Breast epithelium (tissue), 4 donors: ENCODE measurements at regions not wholly inside any gene's neighbourhood (a gene's known extent, or its start where the extent isn't known, plus 50 kb on each side); places are given as distances from the start of the nearest gene placed in this dataset.
"Not testable (repeated sequence)": the region's sequence is repeated elsewhere in the genome, so short reads cannot be mapped to it uniquely, and the experiment has no call there.

Experiments used
- DNase-seq, 2 donors: peaks; one replicate each; pipeline ENCODE4 v3.0.0-alpha.2; 2019; ENCODE audit warnings: low spot score in 2 of 2
- H3K27ac ChIP-seq, 2 donors: fragments of 200-600 bp; sonication (generic) in 1 of 2; one replicate each; pipeline ENCODE4 v1.5.1; 2016 to 2019; ENCODE audit warnings: mild to moderate bottlenecking in 1 of 2
- H3K27me3 ChIP-seq, 2 donors: fragments of 200-600 bp; sonication (generic) in 1 of 2; one replicate each; pipeline versions ENCODE4 v1.5.1 to v1.6.0; 2017 to 2019; ENCODE audit warnings: control low read depth in 1 of 2, mild to moderate bottlenecking in 1 of 2
- H3K36me3 ChIP-seq: fragments of 200-600 bp; one replicate; pipeline ENCODE4 v1.5.1; 2019
- H3K4me1 ChIP-seq, 2 donors: fragments of 200-600 bp; sonication (generic); one replicate each; pipeline ENCODE4 v1.5.1; 2016 to 2019; ENCODE audit warnings: control low read depth in 1 of 2
- H3K4me3 ChIP-seq, 3 donors: fragments of 200-600 bp; sonication (generic); 1 replicate in 2 of 3; 2 replicates in 1 of 3; pipeline ENCODE4 v1.5.1; 2016 to 2019; ENCODE audit warnings: mild to moderate bottlenecking in 3 of 3, moderate library complexity in 2 of 3
- H3K9me3 ChIP-seq, 2 donors: fragments of 200-600 bp; sonication (generic) in 1 of 2; one replicate each; pipeline ENCODE4 v1.5.1; 2016 to 2019; ENCODE audit warnings: control low read depth in 1 of 2
- CTCF ChIP-seq, 3 donors: fragments of 450-650 bp; IDR thresholded peaks; one replicate each; pipeline ENCODE4 v1.5.1; 2016 to 2017; ENCODE audit warnings: antibody characterized with exemption in 3 of 3, mild to moderate bottlenecking in 3 of 3, moderate library complexity in 3 of 3
- POLR2A ChIP-seq: fragments of 450-650 bp; IDR thresholded peaks from one replicate; pipeline ENCODE4 v1.6.1; 2016; ENCODE audit warnings: antibody characterized with exemption, mild to moderate bottlenecking, moderate library complexity
- POLR2AphosphoS5 ChIP-seq, 3 donors: sonication (generic); formaldehyde crosslinking; IDR thresholded peaks; one replicate each; pipeline ENCODE4 v1.6.1; 2017; ENCODE audit warnings: antibody characterized with exemption in 3 of 3
- intact Hi-C: fragments of 100-400 bp; cut with DNase I; formaldehyde crosslinking; loops from one replicate; pipeline ENCODE4 v1.15.1; 2023; ENCODE audit warnings: low total_unique reads

DNA sequence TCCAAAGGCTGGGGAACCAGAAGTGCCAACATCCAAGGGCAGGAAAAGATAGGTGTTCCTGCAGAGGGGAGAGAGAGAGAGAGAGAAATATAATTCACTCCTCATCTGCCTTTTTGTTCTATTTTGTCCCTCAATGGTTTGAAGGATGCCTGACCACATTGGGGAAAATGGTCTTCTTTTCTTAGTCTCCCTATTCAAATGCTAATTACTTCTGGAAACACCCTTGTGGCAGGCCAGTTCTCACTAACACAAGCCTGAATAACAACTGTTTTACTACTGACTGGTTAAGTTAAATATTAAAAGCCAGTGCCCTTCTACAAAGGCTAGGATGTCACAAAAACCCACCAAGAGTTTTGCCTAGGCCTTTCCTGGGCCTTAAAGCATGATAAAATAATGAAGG is 425.4 kb upstream of the HTR1E start:
- no peak for DNase-seq
- H3K9me3 ChIP-seq, result no peaks in the 10 kb centered on the region
- H3K36me3 ChIP-seq, result no peaks in the 10 kb centered on the region
- H3K27me3 ChIP-seq, result no peaks in the 10 kb centered on the region
- no peaks in the 10 kb centered on the region for H3K4me1 ChIP-seq
- TF ChIP-seq POLR2AphosphoS5 (IDR thresholded peaks at IDR 0.05) (no peak), CTCF (IDR thresholded peaks at IDR 0.05) (no peak), POLR2A (no peak)
- intact Hi-C loops, result no loop called here
- no peak overlapping the region for H3K4me3 ChIP-seq
- no peak overlapping the region for H3K27ac ChIP-seq

DNA sequence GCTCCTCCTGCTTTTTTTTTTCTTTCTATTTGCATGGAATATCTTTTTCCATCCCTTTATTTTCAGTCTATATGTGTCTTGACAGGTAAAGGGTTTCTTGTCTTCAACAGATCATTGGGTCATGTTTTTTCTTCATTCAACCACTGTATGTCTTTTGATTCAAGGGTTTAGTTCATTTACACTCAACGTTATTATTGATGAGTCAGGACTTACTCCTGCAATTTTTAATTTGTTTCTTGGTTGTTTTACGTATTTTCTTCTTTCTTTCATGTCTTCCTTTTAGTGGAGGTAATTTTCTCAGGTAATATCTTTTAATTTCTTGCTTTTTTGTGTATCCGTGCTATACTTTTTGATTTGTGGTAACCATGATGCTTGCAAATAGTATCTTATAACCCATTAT is 429.1 kb upstream of the HTR1E start:
- Histone ChIP-seq H3K4me1 (no peaks in the 10 kb centered on the region), H3K27me3 (no peaks in the 10 kb centered on the region), H3K36me3 (no peaks in the 10 kb centered on the region), H3K27ac (no peak overlapping the region), H3K9me3 (no peaks in the 10 kb centered on the region), H3K4me3 (no peak overlapping the region)
- no peak for TF ChIP-seq POLR2AphosphoS5 (IDR thresholded peaks at IDR 0.05)
- no peak for TF ChIP-seq CTCF (IDR thresholded peaks at IDR 0.05)
- TF ChIP-seq POLR2A, result no peak
- intact Hi-C loops, result no loop called here
- DNase-seq, result no peak

DNA sequence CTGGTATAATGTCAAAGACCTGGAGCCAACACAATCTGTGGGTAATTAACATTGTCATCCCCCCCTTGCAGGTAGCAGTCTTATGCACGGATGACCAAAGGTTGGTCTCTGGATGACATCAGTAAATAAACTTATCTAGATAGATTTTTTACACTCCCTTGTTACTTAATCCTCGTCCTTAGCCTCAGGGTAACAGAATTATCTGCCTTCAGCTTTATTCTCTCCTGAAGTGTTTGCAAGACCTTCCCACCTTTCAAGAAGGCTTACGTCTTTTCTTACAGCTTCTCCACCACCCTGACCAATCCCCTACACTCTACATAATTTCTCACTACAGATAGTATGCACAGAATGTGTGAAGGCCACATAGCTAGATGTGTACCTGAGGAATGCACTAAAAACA is 434.8 kb upstream of the HTR1E start:
- H3K9me3 ChIP-seq, result peaks cover 6% of the 10 kb centered on the region in 2 donors
- H3K36me3 ChIP-seq, result no peaks in the 10 kb centered on the region
- H3K27me3 ChIP-seq, result no peaks in the 10 kb centered on the region
- H3K4me1 ChIP-seq, result no peaks in the 10 kb centered on the region
- DNase-seq, result no peak
- no peak overlapping the region for H3K27ac ChIP-seq
- TF ChIP-seq POLR2A, result no peak
- TF ChIP-seq CTCF (IDR thresholded peaks at IDR 0.05), result no peak
- TF ChIP-seq POLR2AphosphoS5 (IDR thresholded peaks at IDR 0.05), result no peak
- no peak overlapping the region for H3K4me3 ChIP-seq
- intact Hi-C loops, result no loop called here

DNA sequence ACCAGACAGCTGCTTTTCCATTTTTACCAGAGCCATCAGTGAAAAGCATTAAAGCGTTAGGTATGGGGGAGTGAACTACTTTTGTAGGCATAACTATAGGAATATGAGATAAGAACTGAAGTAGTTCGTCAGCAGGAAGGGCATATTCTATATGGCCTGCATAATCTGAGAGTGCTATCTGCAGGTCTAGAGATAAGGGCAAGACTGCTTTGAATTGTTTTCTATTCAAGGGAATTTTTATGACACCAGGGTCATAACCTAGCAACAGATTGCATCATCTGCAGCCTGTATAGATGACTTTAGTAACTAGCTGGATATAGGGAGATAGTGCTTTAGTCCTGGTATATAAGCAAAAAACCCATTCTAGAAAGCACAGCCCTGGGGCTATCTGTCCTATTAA is 437.3 kb upstream of the HTR1E start:
- intact Hi-C loops, result no loop called here
- H3K27ac ChIP-seq, result no peak overlapping the region
- H3K9me3 ChIP-seq, result peaks cover 6 to 9% of the 10 kb centered on the region in 2 donors

DNA sequence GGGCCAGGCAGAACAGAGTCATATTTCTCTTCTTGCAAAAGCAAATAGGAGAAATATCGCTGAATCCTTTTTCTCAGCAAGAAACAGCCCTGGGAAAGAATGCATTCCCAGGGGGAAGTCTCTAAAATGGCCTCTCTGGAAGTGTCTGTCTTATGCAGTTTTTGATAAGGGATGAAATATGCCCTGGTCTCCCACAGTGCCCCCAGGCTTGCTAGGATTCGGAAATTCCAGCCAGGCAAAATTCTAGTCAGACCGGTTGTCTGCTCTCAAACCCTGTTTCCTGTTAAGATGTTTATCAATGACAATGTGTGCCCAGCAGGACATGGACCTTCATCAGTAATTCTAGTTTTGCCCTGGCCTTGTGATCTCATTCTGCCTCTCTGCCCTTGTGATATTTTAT is 448.3 kb upstream of the HTR1E start:
- H3K36me3 ChIP-seq, intact Hi-C loops, DNase-seq, H3K4me1 ChIP-seq, H3K27me3 ChIP-seq, H3K27ac ChIP-seq, H3K9me3 ChIP-seq, H3K4me3 ChIP-seq: not testable (repeated sequence)

More for the DNA sequence above, 437.3 kb upstream of the HTR1E start:
- TF ChIP-seq CTCF (IDR thresholded peaks at IDR 0.05), result no peak
- no peak for TF ChIP-seq POLR2AphosphoS5 (IDR thresholded peaks at IDR 0.05)
- TF ChIP-seq POLR2A, result no peak
- Histone ChIP-seq H3K36me3 (no peaks in the 10 kb centered on the region), H3K27me3 (no peaks in the 10 kb centered on the region), H3K4me1 (no peaks in the 10 kb centered on the region), H3K4me3 (no peak overlapping the region)
- DNase-seq, result no peak

GRCh38 chr6:86487660-86488221 is 449.6 kb upstream of the HTR1E start:
- intact Hi-C loops, result no loop called here
- Histone ChIP-seq H3K27ac (no peak overlapping the region), H3K27me3 (no peaks in the 10 kb centered on the region), H3K36me3 (no peaks in the 10 kb centered on the region), H3K4me1 (no peaks in the 10 kb centered on the region), H3K4me3 (no peak overlapping the region), H3K9me3 (peaks cover 0 to 8% of the 10 kb centered on the region in 2 donors)
- DNase-seq, result no peak
- TF ChIP-seq POLR2AphosphoS5 (IDR thresholded peaks at IDR 0.05) (no peak), CTCF (IDR thresholded peaks at IDR 0.05) (no peak), POLR2A (no peak)

GRCh38 chr6:86478316-86478715 is 459.0 kb upstream of the HTR1E start:
- H3K9me3 ChIP-seq, DNase-seq, H3K27me3 ChIP-seq, H3K4me3 ChIP-seq, H3K4me1 ChIP-seq, H3K27ac ChIP-seq, H3K36me3 ChIP-seq, intact Hi-C loops: not testable (repeated sequence)
